ENCODE measurements at regions not wholly inside any gene's neighbourhood (a gene's known extent, or its start where the extent isn't known, plus 50 kb on each side); places are given as distances from the start of the nearest gene placed in this dataset.

GRCh38 chr18:59760619-59761600 lies 63.7 kb upstream of the CCBE1 start:
- no peak for TF ChIP-seq CTCF (IDR thresholded peaks at IDR 0.05; ENCODE audit: insufficient read depth, low read length)
- DNase-seq (ENCODE audit: low read depth), result peak; percentile 53
- no peak overlapping the region for H3K4me3 ChIP-seq (ENCODE audit: low read depth, low read length)

- no peak overlapping the region for H3K4me3 ChIP-seq (ENCODE audit: low read depth, low read length)
- no peak for DNase-seq (ENCODE audit: low read depth)
- TF ChIP-seq CTCF (IDR thresholded peaks at IDR 0.05; ENCODE audit: insufficient read depth, low read length), result no peak
Measured at GRCh38 chr18:59760212-59760611, 63.0 kb upstream of the CCBE1 start.

- TF ChIP-seq CTCF (IDR thresholded peaks at IDR 0.05; ENCODE audit: insufficient read depth, low read length), result no peak
- no peak overlapping the region for H3K4me3 ChIP-seq (ENCODE audit: low read depth, low read length)
- DNase-seq (ENCODE audit: low read depth), result no peak
Measured at GRCh38 chr18:59758837-59759236, 61.6 kb upstream of the CCBE1 start.

GRCh38 chr18:59758106-59758505 lies 60.9 kb upstream of the CCBE1 start:
- H3K4me3 ChIP-seq (ENCODE audit: low read depth, low read length), result no peak overlapping the region
- DNase-seq (ENCODE audit: low read depth), result peak; percentile 41
- TF ChIP-seq CTCF (IDR thresholded peaks at IDR 0.05; ENCODE audit: insufficient read depth, low read length), result no peak

GRCh38 chr18:59752666-59753065 lies 55.4 kb upstream of the CCBE1 start:
- TF ChIP-seq CTCF (IDR thresholded peaks at IDR 0.05; ENCODE audit: insufficient read depth, low read length), result no peak
- no peak overlapping the region for H3K4me3 ChIP-seq (ENCODE audit: low read depth, low read length)
- peak; percentile 33 for DNase-seq (ENCODE audit: low read depth)

GRCh38 chr18:59751186-59751585 lies 54.0 kb upstream of the CCBE1 start:
- H3K4me3 ChIP-seq (ENCODE audit: low read depth, low read length), result no peak overlapping the region
- TF ChIP-seq CTCF (IDR thresholded peaks at IDR 0.05; ENCODE audit: insufficient read depth, low read length), result no peak
- no peak for DNase-seq (ENCODE audit: low read depth)

Data from fibroblast of the aortic adventitia (primary cell).